HG02763 (cell line): ENCODE measurements at regions not wholly inside any gene's neighbourhood (a gene's known extent, or its start where the extent isn't known, plus 50 kb on each side); places are given as distances from the start of the nearest gene placed in this dataset.

Experiments
- ATAC-seq: cut with Tn5 transposase; IDR thresholded peaks from one replicate; pipeline ENCODE4 v1.9.1; 2021; ENCODE audit warnings: mild to moderate bottlenecking, moderate library complexity; ENCODE audit not compliant: unreplicated experiment

DNA sequence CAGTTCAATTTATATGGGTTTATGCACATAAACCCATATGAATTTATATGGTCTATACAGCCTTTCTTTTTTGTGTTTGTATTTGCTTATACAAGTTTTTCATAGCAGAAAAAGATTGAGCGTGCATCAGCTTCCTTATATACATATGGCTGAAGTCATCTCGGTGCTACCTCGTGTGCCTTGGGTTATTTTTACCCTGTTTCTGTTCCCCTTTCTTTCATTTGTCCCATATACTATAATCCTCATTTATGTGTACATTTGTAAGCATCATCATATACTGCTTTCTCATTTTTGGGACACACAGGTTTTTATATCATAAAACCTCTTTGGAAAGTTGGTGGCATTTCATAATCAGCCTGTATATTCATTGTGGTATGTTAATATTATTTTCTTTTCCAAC lies 107.8 kb upstream of the ADAMTSL1 start:
- ATAC-seq = no peak

DNA sequence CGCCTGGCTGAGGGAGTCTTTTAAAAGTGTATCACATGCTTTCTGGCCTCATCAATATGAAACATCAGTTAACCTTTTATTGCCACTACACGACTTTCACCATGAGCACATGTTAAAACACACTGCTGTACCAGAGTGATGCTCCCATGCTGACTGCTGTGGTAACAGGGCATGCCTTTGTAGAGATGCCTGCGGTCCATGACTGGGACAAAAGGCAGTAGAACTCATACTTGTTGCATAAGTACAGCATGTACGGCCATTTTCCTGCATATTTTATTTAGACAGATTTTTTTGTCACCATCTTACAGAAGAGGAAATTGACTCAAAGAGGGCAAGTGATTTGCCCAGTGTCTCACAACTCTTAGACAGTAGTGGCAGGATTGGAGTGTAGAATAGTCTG lies 105.7 kb upstream of the ADAMTSL1 start:
- ATAC-seq = no peak

DNA sequence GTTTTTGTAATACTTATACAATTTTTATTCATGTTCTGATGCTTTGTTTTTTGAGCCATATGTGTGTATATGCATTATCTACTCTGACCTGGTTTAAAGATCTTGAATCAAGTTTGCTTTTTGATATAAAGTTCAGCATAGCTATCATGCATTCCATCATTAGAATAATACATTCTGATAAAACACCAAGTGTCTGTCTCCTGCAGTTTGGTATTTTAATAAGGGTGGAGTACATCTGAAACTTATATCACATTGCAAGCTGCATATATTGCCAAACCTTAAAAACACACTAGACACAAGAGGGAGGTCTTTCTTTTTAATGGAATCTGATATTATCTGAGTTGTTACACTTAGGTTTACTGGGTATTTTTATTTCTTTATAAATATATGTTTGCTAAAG lies 102.8 kb upstream of the ADAMTSL1 start:
- ATAC-seq = no peak

DNA sequence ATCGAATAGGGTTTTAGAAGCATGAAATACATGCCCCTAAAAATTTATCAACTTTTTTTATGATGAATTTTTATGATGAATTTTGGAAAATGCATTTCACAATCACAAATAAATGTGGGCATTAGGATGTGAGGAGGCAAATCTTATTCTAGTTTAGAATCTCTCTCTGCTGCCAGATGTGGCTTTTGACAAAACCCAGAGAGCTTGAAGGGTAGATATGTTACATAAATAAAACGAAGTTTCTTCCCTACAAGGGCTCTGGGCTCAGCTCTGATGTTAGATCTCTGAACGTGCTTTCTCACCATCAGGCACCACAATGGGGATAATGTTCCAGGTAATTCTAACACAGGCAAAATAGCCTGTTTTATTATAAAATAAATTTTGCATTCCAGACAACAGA lies 102.3 kb upstream of the ADAMTSL1 start:
- no peak for ATAC-seq

DNA sequence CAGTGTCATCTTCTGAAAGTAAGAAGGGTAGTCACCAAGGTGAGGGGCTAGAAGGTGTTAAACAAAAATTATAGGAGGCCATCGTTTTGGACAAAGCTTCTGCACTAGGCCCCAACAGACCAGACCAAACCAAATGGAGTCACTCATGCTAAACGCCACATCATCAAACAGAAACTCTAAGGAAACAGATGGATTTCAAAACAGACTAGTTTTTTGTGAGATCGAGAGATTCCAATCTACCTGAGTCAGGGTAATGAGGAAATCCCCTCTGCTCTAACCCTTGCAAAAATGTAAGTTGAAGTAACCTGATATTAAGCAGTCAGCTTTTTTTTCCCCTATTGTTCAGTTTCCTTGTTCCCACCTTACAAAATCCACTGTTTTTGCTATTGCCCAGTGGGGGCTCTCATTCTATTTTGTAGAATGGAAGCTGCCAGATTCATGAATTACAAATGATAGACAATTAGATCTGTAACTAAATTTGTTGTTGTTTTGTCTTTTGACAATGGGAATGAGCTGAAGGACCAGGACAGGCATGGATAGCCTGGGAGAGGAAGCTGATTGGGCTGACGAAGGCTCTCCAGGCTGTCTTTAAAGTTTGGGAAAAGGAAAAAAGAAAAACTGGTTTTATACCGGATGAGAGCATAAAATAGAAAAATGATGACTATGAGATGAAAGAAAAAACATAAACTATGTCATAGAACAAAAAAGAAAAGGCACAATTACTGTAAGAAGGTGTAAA lies 94.7 kb upstream of the ADAMTSL1 start:
- ATAC-seq = no peak

DNA sequence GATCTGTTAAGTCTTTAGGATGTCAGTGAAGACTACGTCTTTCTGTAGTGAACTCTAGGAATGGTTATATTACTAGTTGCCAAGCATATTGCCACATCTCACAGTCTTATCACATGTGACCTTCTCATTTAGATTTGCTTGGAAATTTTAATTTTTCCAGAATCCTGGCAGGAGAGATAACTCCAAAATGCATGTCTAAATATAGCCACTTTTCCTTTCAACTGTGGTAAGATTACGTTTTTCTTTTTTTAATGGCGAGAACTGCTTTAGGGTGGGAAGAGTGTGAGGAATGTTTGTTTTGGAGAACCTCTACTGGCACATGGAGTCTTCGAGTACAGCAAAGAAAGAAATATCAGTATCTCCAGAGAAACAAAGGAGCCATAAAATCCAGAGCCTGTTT lies 91.7 kb upstream of the ADAMTSL1 start:
- no peak for ATAC-seq

DNA sequence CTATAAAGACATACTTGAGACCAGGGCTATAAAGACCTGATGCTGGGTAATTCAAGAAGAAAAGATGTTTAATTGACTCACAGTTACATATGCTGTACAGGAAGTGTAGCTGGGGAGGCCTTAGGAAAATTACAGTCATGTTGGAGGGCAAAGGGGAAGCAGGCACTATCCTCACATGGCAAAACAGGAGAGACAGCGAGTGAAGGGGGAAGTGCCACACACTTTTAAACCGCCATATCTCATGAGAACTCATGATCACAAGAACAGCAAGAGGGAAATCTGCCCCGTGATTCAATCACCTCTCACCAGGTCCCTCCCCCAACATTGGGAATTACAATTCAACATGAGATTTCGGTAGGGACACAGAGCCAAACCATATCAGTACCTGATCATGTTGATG lies 89.9 kb upstream of the ADAMTSL1 start:
- no peak for ATAC-seq

DNA sequence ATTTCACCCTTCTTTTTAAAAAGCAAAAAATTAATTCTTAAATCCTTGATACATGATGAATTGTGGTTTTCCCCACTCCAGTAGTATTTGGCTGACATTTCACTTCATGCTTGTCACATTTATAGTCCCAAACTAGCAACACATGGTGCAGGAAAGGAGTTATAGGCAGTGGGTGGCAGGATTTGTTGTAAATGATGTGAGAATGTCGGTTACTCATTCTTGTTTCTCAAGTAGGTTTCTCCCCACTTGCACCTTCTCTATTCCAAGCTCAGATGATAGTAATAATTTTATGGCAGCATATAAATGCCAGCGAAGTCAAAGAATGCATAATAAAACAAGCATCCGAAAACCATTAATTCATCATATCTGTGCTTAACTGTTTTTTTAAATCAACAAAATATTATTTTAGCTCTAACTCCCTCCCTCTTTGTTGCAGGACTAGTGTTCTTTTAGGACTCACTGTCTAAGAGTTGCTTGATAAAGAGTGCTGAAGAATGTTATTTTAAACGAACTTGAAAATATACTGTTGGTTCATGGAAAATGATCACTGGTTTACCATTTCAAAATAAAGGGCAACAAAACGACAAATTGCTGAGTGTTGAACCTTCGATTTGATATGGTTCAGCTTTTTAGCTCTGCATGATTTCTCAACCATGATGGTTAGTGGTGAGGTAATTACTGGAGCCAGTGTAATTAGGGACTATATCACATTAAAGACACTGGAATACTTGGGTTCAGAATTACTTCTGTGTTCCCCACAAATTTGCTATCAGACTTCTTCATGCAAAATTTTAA lies 88.1 kb upstream of the ADAMTSL1 start:
- no peak for ATAC-seq

DNA sequence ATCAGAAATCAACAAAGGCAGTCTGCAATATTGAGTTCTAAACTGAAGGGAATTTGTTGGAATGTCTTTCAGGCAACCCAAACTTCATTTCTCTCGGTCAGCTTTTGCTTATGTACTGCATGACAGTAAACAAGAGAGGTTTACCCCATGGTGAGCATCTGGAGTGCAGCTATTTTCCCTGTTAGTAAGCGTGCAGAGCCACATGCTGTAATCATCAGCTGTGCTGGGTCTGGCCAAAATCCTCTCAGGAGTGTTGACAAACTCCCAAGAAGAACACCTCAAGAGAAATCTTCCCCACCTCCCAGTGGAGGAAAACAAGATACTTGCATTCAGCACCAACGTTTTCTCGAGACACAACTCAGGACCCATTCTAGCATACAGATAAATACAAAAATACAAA lies 83.6 kb upstream of the ADAMTSL1 start:
- ATAC-seq = no peak

DNA sequence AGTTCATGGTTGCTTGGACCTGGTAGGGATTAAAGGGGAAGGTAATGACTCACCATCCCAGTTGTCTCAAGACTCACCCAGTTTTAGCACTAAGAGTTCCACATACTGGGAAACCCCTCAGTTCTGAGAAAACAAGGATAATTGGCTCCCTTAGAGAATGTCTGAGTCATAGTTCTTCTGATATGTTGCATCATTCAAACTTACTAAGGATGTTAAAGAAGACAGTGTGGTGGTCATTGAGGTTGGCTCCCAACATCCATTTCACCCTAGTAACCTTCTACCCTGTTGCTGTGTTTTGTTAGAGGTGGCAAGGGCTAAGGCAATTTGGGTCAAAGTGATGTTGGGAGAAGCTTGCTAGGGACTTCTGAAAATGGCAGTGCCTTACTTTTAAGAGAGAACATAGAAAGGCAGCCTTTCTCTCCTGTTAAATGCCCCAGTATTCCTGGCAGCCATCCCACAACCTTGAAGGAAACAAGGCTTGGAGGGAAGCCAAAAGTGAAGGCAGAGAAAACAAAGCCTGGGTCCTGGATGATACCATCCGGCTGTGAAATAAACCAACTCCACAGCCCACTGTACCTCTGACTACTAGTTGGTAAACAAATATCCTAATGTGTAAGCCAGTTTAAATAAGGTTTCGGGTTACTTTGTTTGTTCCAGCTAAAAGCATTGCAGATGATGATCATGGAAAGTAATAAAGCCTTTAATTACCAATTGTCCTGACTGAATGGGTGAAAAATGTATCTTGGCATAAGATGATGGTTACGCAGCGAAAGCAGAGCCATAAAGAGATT lies 80.4 kb upstream of the ADAMTSL1 start:
- no peak for ATAC-seq

DNA sequence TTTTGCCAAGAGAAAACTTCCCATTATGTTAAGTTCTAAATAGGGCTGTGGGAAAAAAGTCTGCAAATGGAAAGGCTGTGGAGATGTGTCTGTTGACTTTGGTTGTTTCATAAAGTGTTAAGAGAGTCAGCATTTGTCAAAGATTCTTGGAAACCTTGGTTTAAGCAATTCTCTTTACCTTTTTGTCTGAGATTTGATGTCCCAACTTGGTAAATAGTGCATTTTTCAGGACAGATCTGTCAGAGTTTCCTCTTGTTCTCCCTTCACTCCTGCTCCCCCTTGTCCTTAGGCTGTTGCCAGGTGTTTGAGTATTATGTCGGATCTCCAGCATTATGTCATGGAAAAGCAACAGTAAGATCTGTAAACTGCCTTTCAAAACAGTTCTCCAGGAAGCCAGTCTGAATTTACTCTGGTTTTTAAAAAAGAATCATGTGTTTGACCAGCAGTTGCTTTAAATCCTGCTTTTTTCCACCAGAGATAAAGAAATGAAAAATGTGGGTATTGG lies 79.1 kb upstream of the ADAMTSL1 start:
- no peak for ATAC-seq

DNA sequence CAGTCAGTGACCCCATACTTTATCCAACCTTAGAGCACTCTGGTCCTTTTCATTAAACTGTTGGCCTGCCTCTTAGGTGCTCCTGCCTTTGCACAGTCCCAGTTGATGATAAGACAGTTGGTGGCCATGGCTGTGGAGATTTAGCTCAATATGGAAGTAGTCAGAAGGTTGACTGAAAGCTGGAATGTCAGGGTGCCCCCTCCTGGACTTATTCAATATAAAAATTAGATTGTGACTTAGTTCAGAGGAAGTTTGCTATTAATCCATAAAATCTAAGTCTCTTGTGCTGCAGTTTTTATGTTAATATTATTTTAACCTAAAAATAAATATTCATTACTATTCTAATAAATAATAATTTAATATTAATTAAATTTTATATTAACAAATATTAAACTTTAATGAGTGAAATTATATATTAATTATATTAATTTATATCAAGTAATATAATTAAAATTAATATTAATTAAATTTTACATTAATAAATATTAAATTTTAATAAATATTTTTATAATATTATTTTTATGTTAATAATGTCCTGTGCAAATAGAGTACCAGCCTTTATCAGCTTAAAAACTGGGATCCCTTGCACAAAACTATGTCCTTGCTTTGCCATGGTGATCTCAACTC lies 77.7 kb upstream of the ADAMTSL1 start:
- no peak for ATAC-seq

DNA sequence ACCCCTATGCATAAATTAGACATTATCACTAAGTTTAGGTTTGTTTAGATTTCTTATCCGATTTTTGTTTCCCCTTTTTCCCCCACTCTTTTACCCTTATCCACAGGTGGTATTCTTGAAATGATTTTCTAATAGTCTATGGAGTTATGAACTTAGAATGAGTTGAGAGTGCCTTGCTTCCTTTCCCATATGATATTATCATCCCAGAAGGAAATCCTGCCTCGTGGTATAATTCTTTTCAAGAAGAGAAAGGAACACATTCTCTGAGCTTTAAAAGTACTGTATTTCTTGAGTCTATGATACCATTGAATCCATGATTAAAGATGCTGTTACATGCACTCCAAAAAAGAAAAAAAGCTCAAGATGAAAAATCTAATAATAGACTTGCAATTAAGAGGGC lies 76.9 kb upstream of the ADAMTSL1 start:
- ATAC-seq = no peak

DNA sequence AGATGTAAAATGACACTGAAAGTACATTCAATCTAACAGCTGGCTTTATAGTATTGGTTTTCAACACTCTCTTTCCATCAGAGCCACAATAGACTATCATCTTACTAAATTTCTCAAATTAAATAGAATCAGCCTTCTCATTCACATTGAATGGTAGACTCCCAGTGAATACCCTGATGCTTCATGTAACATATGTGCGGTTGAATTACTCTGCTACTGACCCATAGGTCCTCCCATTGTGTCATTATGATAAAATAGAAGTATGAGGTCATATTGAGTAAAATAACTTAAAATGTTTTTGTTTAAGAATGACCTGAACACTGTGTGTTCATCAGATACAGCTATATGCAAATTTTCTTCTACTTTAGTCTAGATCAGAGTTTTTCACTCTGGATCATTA lies 75.9 kb upstream of the ADAMTSL1 start:
- ATAC-seq = no peak

DNA sequence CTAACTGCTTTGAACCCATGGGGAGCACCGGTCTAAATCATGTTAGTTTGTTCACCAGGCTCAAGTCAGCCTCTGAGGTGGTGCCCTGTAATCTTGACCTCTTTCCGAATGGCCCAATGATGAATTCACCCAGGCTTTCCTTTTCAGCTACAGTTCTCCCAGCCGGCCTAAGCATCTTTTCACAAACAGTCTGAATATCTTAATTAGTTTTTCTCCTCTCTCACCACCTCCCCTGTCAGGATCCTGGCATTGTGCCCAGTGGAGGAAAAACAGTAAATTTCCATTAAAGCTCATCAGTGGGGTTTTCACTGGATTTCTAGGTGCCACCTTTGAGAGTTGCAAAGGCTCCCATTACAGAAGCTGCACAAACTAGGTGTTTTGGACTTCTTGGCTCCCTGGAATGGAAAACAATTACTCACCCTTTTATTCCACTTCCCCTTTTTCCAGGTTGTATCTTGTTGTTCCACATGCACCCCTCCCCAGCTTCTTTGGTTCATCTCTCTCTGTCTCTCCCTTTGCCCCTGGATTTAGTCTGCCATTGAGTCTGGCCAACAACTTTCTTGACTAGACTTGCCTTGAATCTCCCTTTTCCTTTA lies 69.4 kb upstream of the ADAMTSL1 start:
- no peak for ATAC-seq

DNA sequence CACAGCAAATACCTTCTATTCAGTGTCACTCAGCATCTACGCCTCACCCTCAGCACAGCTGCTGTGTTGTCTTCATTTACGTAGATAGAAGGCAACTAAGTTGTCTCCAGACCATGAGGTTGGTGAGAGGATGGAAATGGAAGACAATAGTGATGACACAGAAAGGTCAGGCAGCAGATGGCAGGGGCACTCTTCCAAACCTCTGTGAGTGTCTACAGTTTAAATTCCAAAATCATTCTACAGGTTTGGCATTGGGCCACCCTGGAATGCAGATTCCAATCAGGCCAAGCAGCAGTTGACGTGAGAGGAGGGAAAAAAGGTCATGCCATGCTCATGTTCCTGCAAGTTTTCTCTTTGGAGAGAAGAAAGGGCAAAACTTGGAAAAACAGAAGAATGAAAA lies 68.7 kb upstream of the ADAMTSL1 start:
- ATAC-seq = no peak

DNA sequence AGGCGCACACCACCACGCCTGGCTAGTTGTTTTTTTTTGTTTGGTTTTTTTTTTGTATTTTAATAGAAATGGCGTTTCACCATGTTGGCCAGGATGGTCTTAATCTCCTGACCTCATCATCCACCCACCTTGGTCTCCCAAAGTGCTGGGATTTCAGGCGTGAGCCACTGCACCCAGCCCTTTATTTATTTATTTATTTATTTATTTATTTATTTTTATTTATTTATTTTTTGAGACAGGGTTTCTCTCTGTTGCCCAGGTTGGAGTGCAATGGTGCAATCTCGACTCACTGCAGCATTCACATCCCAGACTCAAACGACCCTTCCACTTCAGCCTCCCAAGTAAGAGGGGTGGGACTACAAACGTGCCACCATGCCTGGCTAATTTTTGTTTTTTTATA lies 63.0 kb upstream of the ADAMTSL1 start:
- ATAC-seq = no peak

DNA sequence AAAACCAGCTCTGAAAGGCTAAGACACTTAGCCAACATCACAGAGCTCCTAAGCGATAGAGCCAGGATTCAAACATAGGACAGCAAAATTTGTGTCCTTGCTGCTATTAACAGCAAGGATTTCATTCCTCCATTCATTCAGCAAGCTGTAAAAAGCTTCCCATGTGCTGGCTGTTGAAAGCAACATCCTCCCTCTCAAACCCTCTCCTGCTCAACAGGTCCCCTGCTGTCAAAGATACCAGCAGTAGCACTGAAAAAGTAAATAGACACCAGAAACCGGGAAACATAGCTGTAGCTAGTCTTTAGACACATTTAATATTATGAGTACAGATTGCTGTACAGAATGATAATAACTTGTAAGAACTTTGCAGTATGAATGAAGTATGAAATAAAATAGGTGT lies 52.6 kb upstream of the ADAMTSL1 start:
- no peak for ATAC-seq

DNA sequence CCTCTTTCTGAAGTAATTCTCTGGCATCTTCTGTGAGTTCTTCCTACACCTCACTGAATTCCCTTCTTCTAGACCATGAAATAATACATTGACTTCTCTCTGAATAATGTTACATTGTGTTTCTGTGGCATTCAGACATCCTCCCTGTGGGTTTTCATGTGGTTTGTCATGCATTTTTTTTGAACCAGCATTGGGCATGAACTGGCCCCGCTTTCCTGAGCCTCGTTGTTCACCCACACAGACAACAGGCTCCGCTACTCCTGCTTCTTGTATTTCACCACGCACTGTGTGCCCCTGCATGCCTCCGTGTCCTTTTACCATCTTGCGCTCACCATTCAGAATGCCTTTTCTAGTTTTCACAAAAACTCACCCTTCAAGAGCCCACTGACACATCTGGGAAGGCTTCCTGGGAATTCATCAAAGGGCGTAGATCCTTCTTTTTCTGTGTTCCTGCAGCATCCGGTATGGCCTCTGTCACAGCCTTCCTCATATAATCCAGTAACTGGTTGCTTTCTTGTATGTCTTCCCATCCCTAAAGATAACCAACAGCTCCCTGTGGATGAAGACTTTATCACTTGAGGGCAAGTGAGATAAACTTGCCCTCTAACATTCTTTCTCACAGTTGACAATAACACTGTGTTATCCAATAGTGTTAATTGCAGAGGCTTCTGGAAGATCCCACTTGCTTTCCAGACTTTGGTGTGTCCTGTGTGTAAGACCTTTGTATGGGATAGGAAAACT lies 51.5 kb upstream of the ADAMTSL1 start:
- no peak for ATAC-seq
